Body of pancreas (tissue), 4 donors: ENCODE measurements at regions not wholly inside any gene's neighbourhood (a gene's known extent, or its start where the extent isn't known, plus 50 kb on each side); places are given as distances from the start of the nearest gene placed in this dataset.

Experiments
- POLR2A ChIP-seq, 3 donors: fragments of 450-650 bp; IDR thresholded peaks; one replicate each; pipeline ENCODE4 v1.6.1; 2016; ENCODE audit warnings: antibody characterized with exemption in 3 of 3, mild to moderate bottlenecking in 2 of 3
- TF ChIP-seq, protein P1 (sequence below), 7 experiments: fragments of 450-650 bp in 4 of 7; fragments of 200-600 bp in 3 of 7; sonication (generic) in 3 of 7; IDR thresholded peaks; one replicate each; pipeline ENCODE4 v1.5.1; 2016 to 2019; ENCODE audit warnings: antibody characterized with exemption in 7 of 7

DNA sequence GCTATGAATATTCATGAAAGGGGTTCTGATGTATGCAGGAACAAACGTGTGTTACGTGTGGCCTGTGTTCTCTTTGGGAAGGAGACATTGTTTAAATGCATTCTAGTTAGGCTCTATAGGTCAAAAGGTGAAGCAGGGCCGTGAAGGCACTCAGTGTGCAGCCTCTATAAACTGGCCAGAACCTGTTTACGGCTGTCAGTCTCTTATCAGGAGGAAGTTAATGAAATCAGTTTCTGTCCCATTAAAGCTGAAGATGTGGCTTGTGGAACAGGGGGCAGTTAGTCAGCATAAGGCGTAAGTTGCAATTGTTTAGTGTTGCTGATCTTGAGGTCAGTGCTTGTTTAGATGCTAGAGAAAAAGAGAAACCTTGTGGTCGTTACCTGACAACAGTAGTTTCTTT lies 111.5 kb upstream of the KCNG1 start:
- TF ChIP-seq, protein P1, sequence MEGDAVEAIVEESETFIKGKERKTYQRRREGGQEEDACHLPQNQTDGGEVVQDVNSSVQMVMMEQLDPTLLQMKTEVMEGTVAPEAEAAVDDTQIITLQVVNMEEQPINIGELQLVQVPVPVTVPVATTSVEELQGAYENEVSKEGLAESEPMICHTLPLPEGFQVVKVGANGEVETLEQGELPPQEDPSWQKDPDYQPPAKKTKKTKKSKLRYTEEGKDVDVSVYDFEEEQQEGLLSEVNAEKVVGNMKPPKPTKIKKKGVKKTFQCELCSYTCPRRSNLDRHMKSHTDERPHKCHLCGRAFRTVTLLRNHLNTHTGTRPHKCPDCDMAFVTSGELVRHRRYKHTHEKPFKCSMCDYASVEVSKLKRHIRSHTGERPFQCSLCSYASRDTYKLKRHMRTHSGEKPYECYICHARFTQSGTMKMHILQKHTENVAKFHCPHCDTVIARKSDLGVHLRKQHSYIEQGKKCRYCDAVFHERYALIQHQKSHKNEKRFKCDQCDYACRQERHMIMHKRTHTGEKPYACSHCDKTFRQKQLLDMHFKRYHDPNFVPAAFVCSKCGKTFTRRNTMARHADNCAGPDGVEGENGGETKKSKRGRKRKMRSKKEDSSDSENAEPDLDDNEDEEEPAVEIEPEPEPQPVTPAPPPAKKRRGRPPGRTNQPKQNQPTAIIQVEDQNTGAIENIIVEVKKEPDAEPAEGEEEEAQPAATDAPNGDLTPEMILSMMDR (IDR thresholded peaks at IDR 0.05): no peak
- TF ChIP-seq POLR2A (IDR thresholded peaks at IDR 0.05): no peak
